Activated naive CD4-positive, alpha-beta T cell treated with anti-CD3 and anti-CD28 coated beads, Interleukin-2, amount 50 U/mL, for 24 hours (primary cell): ENCODE measurements at regions not wholly inside any gene's neighbourhood (a gene's known extent, or its start where the extent isn't known, plus 50 kb on each side); places are given as distances from the start of the nearest gene placed in this dataset.
"Not testable (repeated sequence)": the region's sequence is repeated elsewhere in the genome, so short reads cannot be mapped to it uniquely, and the experiment has no call there.

Experiments
- H3K27ac Mint-ChIP-seq: one replicate; pipeline ENCODE4 v1.8.0; 2021; ENCODE audit warnings: mild to moderate bottlenecking, mixed read lengths
- H3K27me3 Mint-ChIP-seq: one replicate; pipeline ENCODE4 v1.8.0; 2021; ENCODE audit warnings: mixed read lengths
- H3K36me3 Mint-ChIP-seq: one replicate; pipeline ENCODE4 v1.8.0; 2021; ENCODE audit warnings: mixed read lengths
- H3K4me1 Mint-ChIP-seq: one replicate; pipeline ENCODE4 v1.8.0; 2021; ENCODE audit warnings: mixed read lengths
- H3K4me3 Mint-ChIP-seq: one replicate; pipeline ENCODE4 v1.8.0; 2021; ENCODE audit warnings: mild to moderate bottlenecking, mixed read lengths
- H3K9me3 Mint-ChIP-seq: one replicate; pipeline ENCODE4 v1.8.0; 2021; ENCODE audit warnings: mixed read lengths

DNA sequence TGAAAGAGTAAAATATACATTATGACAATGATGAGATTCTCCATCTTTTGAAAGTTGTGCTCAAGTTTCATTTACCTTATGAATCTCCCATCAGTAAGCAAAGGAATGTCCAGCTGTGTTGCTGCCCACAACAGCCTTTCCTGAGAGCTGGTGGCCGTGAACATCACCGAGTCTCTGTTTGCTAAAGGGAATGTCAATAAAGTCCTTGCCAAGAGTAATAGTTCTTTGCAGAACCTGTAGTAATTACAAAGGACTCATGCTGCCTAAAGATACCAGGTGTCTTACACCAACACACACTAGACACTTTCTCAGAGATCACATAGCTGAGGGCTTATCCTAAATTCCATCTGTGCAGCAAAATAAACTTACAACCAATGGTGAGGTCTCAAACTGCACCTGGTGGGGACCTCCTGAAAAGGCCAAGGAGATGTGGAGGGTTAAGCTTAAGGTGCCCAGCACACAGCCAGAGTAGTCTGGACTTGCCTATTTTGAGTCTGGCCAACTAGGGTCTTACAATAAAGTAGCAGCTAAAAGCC, 111.1 kb upstream of the DAPK1 start:
- Mint-ChIP-seq H3K9me3 (no peaks in the 10 kb centered on the region), H3K27me3 (peaks cover 2% of the 10 kb centered on the region), H3K4me3 (no peak overlapping the region), H3K4me1 (no peaks in the 10 kb centered on the region), H3K36me3 (no peaks in the 10 kb centered on the region), H3K27ac (no peak overlapping the region)

DNA sequence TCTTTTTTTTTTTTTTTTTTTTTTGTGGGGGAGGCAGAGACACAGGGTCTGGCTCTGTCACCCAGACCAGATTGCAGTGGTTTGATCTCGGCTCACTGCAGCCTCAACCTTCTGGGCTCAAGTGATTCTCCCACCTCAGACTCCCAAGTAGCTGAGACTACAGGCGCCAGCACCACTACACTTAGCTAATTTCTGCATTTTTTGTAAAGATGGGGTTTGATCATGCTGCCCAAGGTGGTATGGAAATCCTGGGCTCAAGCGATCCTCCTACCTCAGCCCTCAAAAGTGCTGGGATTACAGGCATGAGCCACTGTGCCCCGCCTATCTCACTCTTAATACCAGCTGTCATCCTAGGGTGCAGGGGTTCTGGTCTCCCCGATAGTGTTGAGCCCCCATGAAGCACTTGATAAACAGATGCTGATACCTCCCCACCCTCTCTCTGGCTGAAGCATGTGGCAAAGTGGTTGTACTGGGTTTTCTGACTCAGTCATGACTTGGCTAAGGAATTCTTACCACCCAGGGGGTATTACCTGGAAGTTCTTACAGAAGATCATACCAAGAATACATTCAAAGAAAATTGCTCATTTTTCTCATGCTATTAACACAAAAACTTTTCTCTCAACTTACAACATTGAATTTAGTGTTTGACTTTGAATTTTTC, 110.2 kb upstream of the DAPK1 start:
- no peak overlapping the region for H3K4me3 Mint-ChIP-seq
- peaks cover 9% of the 10 kb centered on the region for H3K27me3 Mint-ChIP-seq
- no peaks in the 10 kb centered on the region for H3K36me3 Mint-ChIP-seq
- no peak overlapping the region for H3K27ac Mint-ChIP-seq
- H3K9me3 Mint-ChIP-seq = no peaks in the 10 kb centered on the region
- H3K4me1 Mint-ChIP-seq = no peaks in the 10 kb centered on the region

DNA sequence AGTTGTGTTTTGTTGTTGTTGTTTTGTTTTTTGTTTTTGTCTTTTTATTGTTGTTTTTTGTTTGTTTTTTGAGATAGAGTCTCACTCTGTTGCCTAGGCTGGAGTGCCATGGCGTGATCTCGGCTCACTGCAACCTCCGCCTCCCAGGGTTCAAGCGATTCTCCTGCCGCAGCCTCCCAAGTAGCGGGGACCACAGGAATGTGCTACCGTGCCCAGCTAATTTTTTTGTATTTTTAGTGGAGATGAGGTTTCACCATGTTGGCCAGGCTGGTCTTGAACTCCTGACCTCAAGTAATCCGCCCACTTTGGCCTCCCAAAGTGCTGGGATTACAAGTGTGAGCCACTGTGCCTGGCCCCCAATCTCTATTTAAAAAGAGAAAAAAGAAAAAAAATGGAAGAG, 109.0 kb upstream of the DAPK1 start:
- not testable (repeated sequence) for H3K4me3 Mint-ChIP-seq, H3K27me3 Mint-ChIP-seq, H3K9me3 Mint-ChIP-seq, H3K27ac Mint-ChIP-seq, H3K4me1 Mint-ChIP-seq, H3K36me3 Mint-ChIP-seq

DNA sequence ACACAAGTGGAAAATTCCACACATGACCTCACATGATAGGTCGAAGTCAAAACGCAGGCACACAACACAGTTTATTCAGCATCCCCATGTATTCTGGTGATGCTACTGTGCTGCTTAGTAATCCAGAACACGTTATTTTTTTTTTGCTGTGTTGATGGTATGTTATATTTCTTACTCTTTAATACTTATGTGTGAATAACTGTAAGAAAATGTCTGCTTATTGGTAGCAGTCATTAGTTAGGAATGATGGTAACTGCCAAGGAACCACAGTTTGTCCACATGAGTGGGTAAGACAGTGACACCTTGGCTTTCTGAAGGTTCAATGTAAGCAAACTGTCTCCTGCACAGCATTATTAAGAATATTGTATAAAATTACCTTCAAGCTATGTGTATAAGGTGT, 107.7 kb upstream of the DAPK1 start:
- H3K4me3 Mint-ChIP-seq = no peak overlapping the region
- H3K9me3 Mint-ChIP-seq = no peaks in the 10 kb centered on the region
- no peaks in the 10 kb centered on the region for H3K4me1 Mint-ChIP-seq
- no peak overlapping the region for H3K27ac Mint-ChIP-seq
- H3K36me3 Mint-ChIP-seq = no peaks in the 10 kb centered on the region
- H3K27me3 Mint-ChIP-seq = peaks cover 11% of the 10 kb centered on the region

DNA sequence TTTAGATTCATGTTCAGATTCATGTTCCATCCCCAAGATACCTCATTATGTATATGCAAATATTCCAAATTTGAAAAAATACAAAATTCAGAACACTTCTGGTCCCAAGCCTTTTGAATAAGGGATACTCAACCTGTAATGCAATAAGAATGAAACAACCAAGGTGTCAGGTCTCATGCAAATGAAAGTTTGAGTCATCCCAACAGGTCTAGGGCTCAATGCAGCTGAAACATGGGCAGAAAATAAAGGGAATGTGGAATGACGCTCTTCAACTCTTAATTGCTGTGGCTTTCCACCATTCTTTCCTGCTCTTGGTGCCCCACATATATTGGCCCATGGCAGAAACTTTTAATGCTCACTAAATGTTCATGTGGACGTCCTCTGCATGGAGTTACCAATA, 107.3 kb upstream of the DAPK1 start:
- H3K36me3 Mint-ChIP-seq = no peaks in the 10 kb centered on the region
- no peaks in the 10 kb centered on the region for H3K9me3 Mint-ChIP-seq
- H3K4me1 Mint-ChIP-seq = no peaks in the 10 kb centered on the region
- H3K27me3 Mint-ChIP-seq = peaks cover 12% of the 10 kb centered on the region
- H3K27ac Mint-ChIP-seq = no peak overlapping the region
- H3K4me3 Mint-ChIP-seq = no peak overlapping the region

DNA sequence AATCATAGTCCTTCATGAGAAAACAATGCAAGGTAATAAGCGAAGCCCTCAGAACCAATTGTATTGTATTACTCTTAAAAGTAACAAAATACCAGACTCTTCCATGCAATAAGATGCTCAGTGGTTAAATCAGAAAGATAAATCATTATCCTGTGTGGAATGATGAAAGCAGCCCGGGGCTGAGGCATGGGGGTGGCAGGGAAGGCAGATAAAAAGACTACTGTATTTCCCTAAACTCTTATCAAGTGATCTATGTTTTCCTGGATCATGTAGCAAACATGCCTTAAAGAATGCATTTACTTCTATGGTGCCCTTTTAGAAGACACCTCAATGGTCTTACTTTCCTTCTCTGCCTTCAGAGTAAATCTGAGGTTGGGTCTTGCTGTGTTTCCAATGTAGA, 105.6 kb upstream of the DAPK1 start:
- Mint-ChIP-seq H3K27me3 (peaks cover 12% of the 10 kb centered on the region), H3K4me1 (no peaks in the 10 kb centered on the region), H3K36me3 (no peaks in the 10 kb centered on the region), H3K4me3 (no peak overlapping the region), H3K9me3 (no peaks in the 10 kb centered on the region), H3K27ac (no peak overlapping the region)

DNA sequence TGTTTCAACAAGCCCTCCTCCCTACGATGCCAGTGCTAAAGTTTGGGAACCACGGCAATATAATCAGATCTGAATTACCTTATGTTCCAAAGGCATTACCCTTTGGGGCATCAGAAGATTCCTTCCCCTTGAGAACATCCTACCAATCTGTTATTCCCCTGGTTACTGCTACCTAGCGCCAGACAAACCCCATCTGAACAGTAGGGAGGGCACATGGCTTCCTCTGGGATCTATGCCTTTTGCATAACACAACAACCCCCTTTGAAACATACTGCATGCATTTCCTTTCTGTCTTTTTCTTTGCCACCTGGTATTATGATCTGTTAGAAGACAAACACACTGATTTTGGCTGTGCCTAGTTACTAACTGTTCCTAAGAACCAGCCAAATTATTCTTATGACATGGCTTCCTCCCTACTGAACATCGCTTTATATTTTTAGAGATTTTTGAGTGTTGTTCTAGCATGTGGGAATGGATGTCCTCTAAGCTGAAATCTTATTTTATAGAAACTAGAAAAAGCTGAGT, 103.9 kb upstream of the DAPK1 start:
- Mint-ChIP-seq H3K4me3 (no peak overlapping the region), H3K36me3 (no peaks in the 10 kb centered on the region), H3K27ac (no peak overlapping the region), H3K9me3 (no peaks in the 10 kb centered on the region), H3K4me1 (no peaks in the 10 kb centered on the region), H3K27me3 (peaks cover 12% of the 10 kb centered on the region)

DNA sequence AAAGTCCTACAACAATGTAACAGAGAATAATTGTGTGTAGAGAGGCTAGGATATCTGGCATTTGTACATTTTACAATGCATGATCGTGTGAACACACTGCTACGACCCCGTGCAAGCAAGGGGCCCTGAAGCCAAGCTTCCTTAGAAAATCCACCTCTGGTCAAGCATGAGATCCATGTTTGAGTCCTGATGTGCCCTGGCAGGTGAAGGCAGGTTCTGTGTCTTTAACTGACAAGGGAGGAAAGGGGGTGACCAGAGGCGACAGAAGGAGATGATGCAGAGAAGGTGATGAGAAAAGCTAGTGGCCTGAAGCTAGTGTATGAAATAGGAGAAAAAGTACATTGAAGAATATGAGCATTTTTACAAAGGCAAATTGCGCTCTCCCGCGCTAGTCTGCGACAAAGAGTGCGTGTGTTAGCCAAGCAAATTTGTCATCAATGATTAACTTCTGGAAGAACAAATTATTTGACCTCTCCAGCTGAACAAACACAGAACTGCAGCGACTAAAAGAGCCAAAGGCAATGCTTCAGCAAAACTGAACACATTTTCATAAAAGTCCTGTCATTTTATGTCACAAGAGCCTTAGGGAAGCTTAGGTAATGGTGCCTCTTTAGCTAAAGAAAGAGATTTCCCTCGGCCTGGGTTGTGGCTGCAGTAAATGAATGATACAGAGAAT, 101.7 kb upstream of the DAPK1 start:
- no peak overlapping the region for H3K4me3 Mint-ChIP-seq
- no peak overlapping the region for H3K27ac Mint-ChIP-seq
- H3K36me3 Mint-ChIP-seq = no peaks in the 10 kb centered on the region
- H3K9me3 Mint-ChIP-seq = no peaks in the 10 kb centered on the region
- H3K4me1 Mint-ChIP-seq = no peaks in the 10 kb centered on the region
- peaks cover 10% of the 10 kb centered on the region for H3K27me3 Mint-ChIP-seq

DNA sequence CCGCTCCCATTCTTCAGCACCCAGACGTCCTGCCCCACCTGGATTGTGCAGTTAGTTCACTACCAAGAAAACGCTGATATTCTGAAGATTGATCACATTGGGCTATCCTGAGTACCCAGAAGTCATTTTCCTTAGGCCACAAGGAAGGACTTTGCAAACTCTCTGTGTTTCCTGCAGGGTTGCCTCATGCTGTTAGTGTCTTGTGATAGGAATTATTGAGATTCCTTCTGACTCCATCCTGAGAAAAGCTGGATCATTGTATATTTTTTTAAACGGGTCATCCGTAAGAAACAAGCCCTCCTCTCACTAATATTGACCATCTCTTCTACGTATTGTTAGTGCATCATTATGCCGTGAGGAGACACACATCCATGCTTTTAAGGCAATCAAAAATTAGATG, 96.0 kb upstream of the DAPK1 start:
- H3K4me3 Mint-ChIP-seq = no peak overlapping the region
- no peaks in the 10 kb centered on the region for H3K36me3 Mint-ChIP-seq
- no peaks in the 10 kb centered on the region for H3K4me1 Mint-ChIP-seq
- H3K27ac Mint-ChIP-seq = no peak overlapping the region
- no peaks in the 10 kb centered on the region for H3K9me3 Mint-ChIP-seq
- H3K27me3 Mint-ChIP-seq = peaks cover 2% of the 10 kb centered on the region

DNA sequence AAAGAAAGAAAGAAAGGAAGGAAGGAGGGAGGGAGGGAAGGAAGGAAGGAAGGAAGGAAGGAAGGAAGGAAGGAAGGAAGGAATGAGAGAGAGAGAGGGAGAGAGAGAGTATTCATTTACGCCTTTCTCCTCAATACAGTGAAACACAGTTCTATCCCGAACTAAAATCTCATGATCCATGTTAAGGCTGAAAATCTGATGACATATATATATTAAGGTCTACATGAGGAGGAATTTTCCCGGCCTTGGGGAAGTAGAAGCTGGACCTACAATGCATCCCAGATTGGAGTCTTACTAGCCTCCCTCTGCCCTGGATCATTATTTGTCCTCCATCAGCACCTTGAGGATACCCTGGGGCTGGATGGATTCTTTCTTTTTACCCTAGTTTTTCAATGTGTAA, 95.1 kb upstream of the DAPK1 start:
- Mint-ChIP-seq H3K36me3 (no peaks in the 10 kb centered on the region), H3K9me3 (no peaks in the 10 kb centered on the region), H3K27me3 (peaks cover 2% of the 10 kb centered on the region), H3K4me3 (no peak overlapping the region), H3K4me1 (no peaks in the 10 kb centered on the region), H3K27ac (no peak overlapping the region)

DNA sequence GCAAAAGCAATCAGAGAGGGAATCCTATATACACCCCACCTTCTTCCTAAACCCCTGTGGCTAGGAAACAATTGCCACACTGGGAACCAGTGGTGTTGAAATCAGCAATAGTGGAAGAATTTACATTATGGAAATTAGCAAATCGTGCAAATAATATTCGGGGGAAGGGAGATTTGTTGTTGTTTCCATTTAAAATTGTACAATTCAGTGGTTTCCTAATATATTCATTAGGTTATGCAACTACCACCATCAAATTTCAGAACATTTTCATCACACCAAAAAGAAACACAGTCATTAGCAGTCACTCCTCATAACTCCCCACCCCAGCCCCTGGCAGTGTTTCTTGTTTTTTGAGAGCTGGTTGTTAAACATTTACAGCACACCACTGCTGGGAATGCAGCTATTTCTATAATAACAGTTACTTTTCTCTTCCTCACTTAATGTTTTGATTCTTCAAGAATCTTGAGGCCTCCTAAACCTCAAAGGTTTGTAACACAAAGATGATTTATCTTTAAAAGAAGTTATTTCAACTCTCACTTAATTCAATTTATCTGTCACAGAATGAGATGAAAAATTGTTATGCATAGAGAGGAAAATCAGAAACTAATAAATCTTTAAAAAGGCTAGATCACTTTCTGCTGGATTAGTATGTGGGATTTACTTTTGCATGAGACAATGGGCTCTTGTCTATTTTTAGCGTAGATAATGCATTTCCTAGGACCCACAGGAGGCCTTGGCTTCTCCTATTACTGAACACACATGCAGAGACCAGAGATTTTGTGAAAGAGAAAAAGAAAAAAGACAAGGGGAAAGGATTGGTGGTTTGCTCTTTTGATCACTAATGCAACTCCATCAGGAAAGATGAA, 91.8 kb upstream of the DAPK1 start:
- H3K4me1 Mint-ChIP-seq = no peaks in the 10 kb centered on the region
- peaks cover 2% of the 10 kb centered on the region for H3K27me3 Mint-ChIP-seq
- no peak overlapping the region for H3K4me3 Mint-ChIP-seq
- no peak overlapping the region for H3K27ac Mint-ChIP-seq
- no peaks in the 10 kb centered on the region for H3K9me3 Mint-ChIP-seq
- H3K36me3 Mint-ChIP-seq = no peaks in the 10 kb centered on the region

DNA sequence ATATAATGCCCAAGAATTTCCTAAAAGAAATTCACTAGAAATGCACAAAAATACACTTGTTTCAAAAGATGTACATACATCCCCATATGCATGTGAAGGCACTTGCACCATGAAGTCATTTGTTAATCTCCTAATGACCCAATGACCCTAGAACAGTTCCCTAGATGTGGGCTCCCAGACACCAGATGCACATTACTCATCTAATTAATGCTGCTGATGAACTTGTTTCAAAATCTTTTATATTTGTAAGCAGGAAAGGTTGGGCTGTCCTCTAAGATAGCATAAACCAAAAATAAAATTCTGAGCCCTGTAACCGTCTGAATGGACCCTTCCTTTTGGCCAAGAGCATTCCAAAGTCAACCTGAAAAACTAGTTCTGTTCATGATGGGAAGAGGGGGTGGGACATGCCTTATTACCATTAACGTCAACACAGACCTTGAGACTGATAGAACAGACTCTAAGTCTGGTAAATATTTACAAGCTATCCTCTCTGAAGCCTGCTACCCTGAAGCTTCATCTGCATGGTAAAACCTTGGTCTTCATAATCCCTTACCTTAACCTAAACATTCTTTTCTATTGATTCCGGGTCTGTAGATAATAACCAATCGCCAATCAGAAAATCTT, 91.0 kb upstream of the DAPK1 start:
- H3K27me3 Mint-ChIP-seq = no peaks in the 10 kb centered on the region
- H3K4me3 Mint-ChIP-seq = no peak overlapping the region
- no peaks in the 10 kb centered on the region for H3K36me3 Mint-ChIP-seq
- H3K9me3 Mint-ChIP-seq = no peaks in the 10 kb centered on the region
- no peak overlapping the region for H3K27ac Mint-ChIP-seq
- H3K4me1 Mint-ChIP-seq = no peaks in the 10 kb centered on the region

DNA sequence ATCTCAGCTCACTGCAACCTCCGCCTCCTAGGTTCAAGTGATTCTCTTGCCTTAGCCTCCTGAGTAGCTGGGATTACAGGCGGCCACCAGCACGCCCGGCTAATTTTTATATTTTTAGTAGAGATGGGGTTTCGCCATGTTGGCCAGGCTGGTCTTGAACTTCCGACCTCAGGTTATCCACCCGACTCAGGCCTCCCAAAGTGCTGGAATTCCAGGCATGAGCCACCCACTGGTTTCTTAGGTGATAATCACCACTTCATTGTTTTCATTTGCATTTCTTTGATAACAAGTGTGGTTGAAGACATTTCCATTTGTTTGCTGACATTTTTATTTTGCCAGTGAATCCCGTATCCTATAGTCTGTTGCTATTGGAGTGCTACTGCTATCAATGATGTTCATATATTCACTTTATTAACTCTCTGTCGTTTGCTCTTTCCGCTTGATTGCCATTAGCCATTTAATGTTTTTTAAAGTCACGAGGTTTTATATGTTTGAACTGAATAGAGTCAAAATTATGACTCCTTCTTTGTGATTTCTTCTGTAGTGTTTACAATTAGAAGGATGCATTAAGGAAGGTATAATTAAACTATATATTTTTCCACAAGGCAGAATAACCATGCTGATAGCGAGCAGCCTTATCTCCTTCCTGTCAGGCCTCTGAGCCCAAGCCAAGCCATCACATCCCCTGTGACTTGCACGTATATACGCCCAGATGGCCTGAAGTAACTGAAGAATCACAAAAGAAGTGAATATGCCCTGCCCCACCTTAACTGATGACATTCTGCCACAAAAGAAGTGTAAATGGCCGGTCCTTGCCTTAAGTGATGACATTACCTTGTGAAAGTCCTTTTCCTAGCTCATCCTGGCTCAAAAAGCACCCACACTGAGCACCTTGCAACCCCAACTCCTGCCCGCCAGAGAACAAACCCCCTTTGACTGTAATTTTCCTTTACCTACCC, 87.3 kb upstream of the DAPK1 start:
- not testable (repeated sequence) for H3K9me3 Mint-ChIP-seq, H3K4me1 Mint-ChIP-seq, H3K36me3 Mint-ChIP-seq, H3K27me3 Mint-ChIP-seq, H3K27ac Mint-ChIP-seq, H3K4me3 Mint-ChIP-seq

DNA sequence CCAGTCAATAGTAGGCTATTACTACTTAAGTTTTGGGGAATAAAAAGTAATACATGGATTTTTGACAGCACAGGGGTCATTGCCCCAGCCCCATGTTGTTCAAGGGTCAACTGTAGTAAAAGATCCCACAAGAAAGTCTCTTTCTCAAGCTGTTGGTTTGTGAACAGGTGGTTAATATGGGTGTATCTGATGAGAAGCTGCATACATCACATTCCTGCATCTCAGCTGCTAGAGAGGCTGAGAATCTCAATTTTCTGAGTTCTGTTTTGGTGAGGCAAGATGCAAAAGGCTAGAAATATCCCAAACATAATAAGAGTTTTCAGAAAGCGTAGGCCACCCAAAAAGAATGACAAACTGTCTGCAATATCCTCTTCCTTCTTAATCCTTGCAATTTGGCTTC, 76.8 kb upstream of the DAPK1 start:
- Mint-ChIP-seq H3K27ac (no peak overlapping the region), H3K4me3 (no peak overlapping the region), H3K9me3 (no peaks in the 10 kb centered on the region), H3K27me3 (peaks cover 4% of the 10 kb centered on the region), H3K4me1 (no peaks in the 10 kb centered on the region), H3K36me3 (peaks cover 1% of the 10 kb centered on the region)

DNA sequence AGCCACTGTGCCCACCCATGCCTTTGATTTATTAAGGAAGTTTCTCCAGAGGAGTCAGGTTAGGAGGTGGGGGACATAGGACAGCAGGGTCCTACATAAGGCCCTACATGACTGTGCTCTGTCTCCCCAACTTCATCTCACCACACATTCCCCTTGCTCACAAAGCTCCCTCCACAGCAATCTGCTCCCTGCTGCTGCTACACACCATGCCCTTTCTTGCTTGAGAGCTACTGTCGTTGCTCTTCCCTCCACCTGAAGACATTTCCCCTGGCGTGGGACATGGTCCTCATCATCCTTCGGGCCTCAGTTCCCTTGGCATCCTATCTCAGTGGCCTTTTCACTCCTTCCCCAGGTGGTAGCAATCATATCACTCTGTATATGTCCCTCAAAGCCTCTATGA, 75.9 kb upstream of the DAPK1 start:
- Mint-ChIP-seq H3K4me1 (no peaks in the 10 kb centered on the region), H3K27me3 (peaks cover 4% of the 10 kb centered on the region), H3K36me3 (peaks cover 1% of the 10 kb centered on the region), H3K27ac (no peak overlapping the region), H3K9me3 (no peaks in the 10 kb centered on the region), H3K4me3 (no peak overlapping the region)
